ENCODE measurements at regions not wholly inside any gene's neighbourhood (a gene's known extent, or its start where the extent isn't known, plus 50 kb on each side); places are given as distances from the start of the nearest gene placed in this dataset.

GRCh38 chr2:217742841-217743240, 260.0 kb downstream of the TNS1 start:
- no peaks in the 10 kb centered on the region for H3K36me3 Mint-ChIP-seq (ENCODE audit: low read depth)
- no peak overlapping the region for H3K27ac ChIP-seq (ENCODE audit: low read depth)
- H3K27me3 Mint-ChIP-seq (ENCODE audit: insufficient read depth, low read depth, poor library complexity), result peaks cover 8% of the 10 kb centered on the region
- no peaks in the 10 kb centered on the region for H3F3A ChIP-seq (replicated peaks; ENCODE audit: low read depth)
- H3K4me1 ChIP-seq (ENCODE audit: insufficient read depth), result no peaks in the 10 kb centered on the region
- H3K27ac Mint-ChIP-seq, result no peak overlapping the region
- H3K4me1 Mint-ChIP-seq, result no peaks in the 10 kb centered on the region
- DNase-seq (ENCODE audit: low spot score) (no peak), ATAC-seq (no peak)
- no peak overlapping the region for H2AFZ ChIP-seq
- H3K9me3 Mint-ChIP-seq, result no peaks in the 10 kb centered on the region; the same call in 1 of the 3 replicates
- peaks cover 7% of the 10 kb centered on the region for H3K9me2 ChIP-seq (ENCODE audit: insufficient read depth)
- H4K20me1 ChIP-seq (replicated peaks; ENCODE audit: insufficient read depth), result no peaks in the 10 kb centered on the region
- no peak overlapping the region for H3K4me3 ChIP-seq
- H3K79me2 ChIP-seq (replicated peaks; ENCODE audit: insufficient read depth), result no peaks in the 10 kb centered on the region
- H3K4me2 ChIP-seq, result no peak overlapping the region
- no peaks in the 10 kb centered on the region for H3K36me3 ChIP-seq (ENCODE audit: insufficient read depth)
- no peak overlapping the region for H3K4me3 Mint-ChIP-seq
- no peaks in the 10 kb centered on the region for H3K27me3 ChIP-seq (ENCODE audit: insufficient read depth)
- TF ChIP-seq REST (IDR thresholded peaks at IDR 0.05; ENCODE audit: unreplicated experiment) (no peak), ZNF114 (CRISPR knock-in tag; IDR thresholded peaks at IDR 0.05) (no peak), EZH2phosphoT487 (IDR thresholded peaks at IDR 0.05; ENCODE audit: unreplicated experiment) (no peak)

- H3K27me3 ChIP-seq (ENCODE audit: insufficient read depth), result no peaks in the 10 kb centered on the region
- no peak overlapping the region for H3K4me2 ChIP-seq
- no peak for TF ChIP-seq POLR2AphosphoS5 (IDR thresholded peaks at IDR 0.05; ENCODE audit: low read depth)
- TF ChIP-seq ETS1 (IDR thresholded peaks at IDR 0.05), result no peak
- TF ChIP-seq CREB1 (CRISPR knock-in tag; IDR thresholded peaks at IDR 0.05; ENCODE audit: low read depth), result no peak
- no peak for TF ChIP-seq EZH2 (IDR thresholded peaks at IDR 0.05; ENCODE audit: low read depth, unreplicated experiment)
- no peak for TF ChIP-seq NANOG (IDR thresholded peaks at IDR 0.05; ENCODE audit: borderline replicate concordance)
- no peak for TF ChIP-seq CTCF (conservative IDR thresholded peaks at IDR 0.05; ENCODE audit: low read depth in 2 of 2)
- TF ChIP-seq JUNB (IDR thresholded peaks at IDR 0.05; ENCODE audit: unreplicated experiment), result no peak
- TF ChIP-seq STAT1 (IDR thresholded peaks at IDR 0.05; ENCODE audit: unreplicated experiment), result no peak
- TF ChIP-seq ZNF331 (CRISPR knock-in tag; IDR thresholded peaks at IDR 0.05; ENCODE audit: low read depth), result no peak
- no peak for TF ChIP-seq REST (IDR thresholded peaks at IDR 0.05; ENCODE audit: unreplicated experiment)
- no peak for TF ChIP-seq EZH2phosphoT487 (IDR thresholded peaks at IDR 0.05; ENCODE audit: unreplicated experiment)
- TF ChIP-seq ZNF114 (CRISPR knock-in tag; IDR thresholded peaks at IDR 0.05), result no peak
Measured at GRCh38 chr2:217742276-217742675, 260.5 kb downstream of the TNS1 start.

More at GRCh38 chr2:217742276-217742675, 260.5 kb downstream of the TNS1 start:
- H3K27ac ChIP-seq (ENCODE audit: low read depth), result no peak overlapping the region
- no peaks in the 10 kb centered on the region for H3K79me2 ChIP-seq (replicated peaks; ENCODE audit: insufficient read depth)
- no peak overlapping the region for H3K4me3 ChIP-seq
- peaks cover 7% of the 10 kb centered on the region for H3K9me2 ChIP-seq (ENCODE audit: insufficient read depth)
- peaks cover 8% of the 10 kb centered on the region for H3K27me3 Mint-ChIP-seq (ENCODE audit: insufficient read depth, low read depth, poor library complexity)
- no peaks in the 10 kb centered on the region for H3F3A ChIP-seq (replicated peaks; ENCODE audit: low read depth)
- H3K4me3 Mint-ChIP-seq, result no peak overlapping the region
- H3K36me3 ChIP-seq (ENCODE audit: insufficient read depth), result no peaks in the 10 kb centered on the region
- no peaks in the 10 kb centered on the region; the same call in 1 of the 3 replicates for H3K9me3 Mint-ChIP-seq
- no peaks in the 10 kb centered on the region for H4K20me1 ChIP-seq (replicated peaks; ENCODE audit: insufficient read depth)
- no peaks in the 10 kb centered on the region for H3K4me1 Mint-ChIP-seq
- H3K36me3 Mint-ChIP-seq (ENCODE audit: low read depth), result no peaks in the 10 kb centered on the region
- H3K27ac Mint-ChIP-seq, result no peak overlapping the region
- DNase-seq (ENCODE audit: low spot score), result no peak
- H3K4me1 ChIP-seq (ENCODE audit: insufficient read depth), result no peaks in the 10 kb centered on the region
- no peak for ATAC-seq
- H2AFZ ChIP-seq, result no peak overlapping the region
